GM19238 (cell line): ENCODE measurements at regions not wholly inside any gene's neighbourhood (a gene's known extent, or its start where the extent isn't known, plus 50 kb on each side); places are given as distances from the start of the nearest gene placed in this dataset.
"Not testable (repeated sequence)": the region's sequence is repeated elsewhere in the genome, so short reads cannot be mapped to it uniquely, and the experiment has no call there.

Source experiments
- DNase-seq: peaks from one replicate; pipeline ENCODE4 v3.0.0; 2011; ENCODE audit warnings: low spot score; ENCODE audit not compliant: insufficient read length

DNA sequence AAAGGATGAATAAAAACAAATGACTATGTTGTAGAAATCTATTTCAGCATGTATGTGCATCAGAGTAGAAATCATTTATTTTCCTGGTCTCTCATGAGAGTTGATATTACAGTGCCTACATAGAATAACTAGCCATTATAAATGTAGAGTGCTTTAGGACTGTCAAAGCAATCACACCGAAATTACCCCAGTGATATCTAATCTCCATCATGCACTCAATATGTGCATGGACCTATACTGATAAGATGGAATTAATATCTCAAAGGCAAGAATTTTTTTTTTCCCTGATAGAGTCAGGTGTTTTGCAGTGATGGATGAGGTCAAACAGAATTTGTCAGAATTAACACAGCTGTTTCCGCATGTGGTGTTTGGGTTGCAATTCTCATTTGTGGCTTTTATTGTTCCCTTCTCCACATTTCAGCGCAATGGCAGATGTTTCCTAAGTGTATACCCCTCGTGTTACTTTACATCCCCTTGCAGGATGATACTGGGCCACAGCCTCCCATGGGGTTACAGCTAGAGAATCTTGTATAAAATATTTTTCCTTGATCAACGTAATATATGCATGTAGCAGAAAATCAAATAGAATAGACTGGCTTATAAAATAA, 298.8 kb downstream of the RASEF start:
- no peak for DNase-seq

DNA sequence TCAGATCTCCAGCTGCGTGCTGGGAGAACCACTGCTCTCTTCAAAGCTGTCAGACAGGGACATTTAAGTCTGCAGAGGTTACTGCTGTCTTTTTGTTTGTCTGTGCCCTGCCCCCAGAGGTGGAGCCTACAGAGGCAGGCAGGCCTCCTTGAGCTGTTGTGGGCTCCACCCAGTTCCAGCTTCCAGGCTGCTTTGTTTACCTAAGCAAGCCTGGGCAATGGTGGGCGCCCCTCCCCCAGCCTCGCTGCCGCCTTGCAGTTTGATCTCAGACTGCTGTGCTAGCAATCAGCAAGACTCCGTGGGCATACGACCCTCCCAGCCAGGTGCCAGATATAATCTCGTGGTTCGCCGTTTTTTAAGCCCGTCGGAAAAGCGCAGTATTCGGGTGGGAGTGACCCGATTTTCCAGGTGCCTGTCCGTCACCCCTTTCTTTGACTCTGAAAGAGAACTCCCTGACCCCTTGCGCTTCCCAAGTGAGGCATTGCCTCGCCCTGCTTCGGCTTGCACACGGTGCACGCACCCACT, 288.2 kb downstream of the RASEF start:
- not testable (repeated sequence) for DNase-seq

DNA sequence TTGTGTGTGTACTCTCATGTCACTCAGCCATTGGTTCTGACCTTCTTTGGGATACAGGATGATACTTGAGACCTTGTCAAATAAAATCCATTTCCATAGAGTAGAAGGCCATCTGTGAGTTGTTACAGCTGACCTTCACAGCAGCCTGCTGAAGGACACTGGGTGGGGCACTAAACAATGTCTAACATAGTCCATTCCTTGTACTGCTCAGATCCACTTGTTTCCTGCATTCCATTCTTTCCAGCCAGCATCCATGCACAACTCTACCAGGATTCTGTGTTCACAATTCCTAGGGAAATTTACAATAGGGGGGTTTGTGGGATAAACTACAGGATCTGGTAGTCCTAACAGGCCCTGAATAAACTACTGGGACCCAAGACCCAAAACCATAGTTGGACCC, 286.4 kb downstream of the RASEF start:
- no peak for DNase-seq

DNA sequence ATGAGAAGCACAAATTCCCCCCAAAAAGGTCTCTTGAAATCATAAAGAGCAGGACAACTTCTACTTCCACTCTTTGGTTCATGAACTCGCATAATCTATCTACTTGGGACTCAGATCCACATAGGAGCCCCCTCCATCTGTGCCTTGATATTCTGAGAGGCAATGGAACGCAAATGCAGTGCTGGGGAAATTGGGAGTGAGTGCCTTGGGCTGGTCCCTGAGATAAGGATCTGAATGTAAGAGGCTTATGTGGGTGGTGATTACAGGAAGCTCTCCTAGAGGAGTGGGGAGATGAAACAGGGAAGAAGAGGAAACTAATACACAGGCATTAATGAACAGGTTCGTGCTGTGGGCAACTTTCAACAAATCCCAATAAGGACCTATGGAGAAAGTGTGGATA, 285.6 kb downstream of the RASEF start:
- DNase-seq, result no peak

DNA sequence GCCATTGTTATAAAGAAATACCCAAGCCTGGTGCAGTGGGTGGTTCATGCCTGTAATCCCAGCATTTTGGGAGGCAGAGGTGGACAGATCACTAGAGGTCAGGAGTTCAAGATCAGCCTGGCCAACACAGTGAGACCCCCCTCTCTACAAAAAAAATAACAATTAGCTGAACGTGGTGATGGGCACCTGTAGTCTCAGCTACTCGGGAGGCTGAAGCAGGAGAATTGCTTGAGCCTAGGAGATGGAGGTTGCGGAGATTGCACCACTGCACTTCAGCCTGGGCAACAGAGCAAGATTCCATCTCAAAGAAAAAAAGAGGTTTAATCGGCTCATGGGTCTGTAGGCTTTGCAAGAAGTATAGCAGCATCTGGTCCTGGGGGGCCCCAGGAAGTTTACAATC, 284.0 kb downstream of the RASEF start:
- not testable (repeated sequence) for DNase-seq

DNA sequence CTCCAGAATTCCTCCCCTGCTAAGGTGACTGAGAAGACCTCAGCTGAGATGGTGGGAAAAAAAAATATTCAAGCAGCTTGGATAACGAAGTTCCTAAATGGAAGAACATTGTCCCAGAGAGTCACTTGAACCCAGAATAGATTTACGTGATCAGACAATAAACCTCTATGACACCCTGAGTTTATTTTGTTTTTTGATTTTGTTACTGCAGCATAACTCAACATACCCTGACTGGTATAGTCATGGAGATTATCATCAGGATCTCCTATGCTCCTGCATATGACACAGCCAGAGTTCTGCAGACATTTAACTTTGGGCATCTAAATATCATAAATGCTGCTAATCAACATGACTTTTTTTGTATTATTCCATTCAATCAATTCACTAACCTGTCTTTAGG, 282.9 kb downstream of the RASEF start:
- no peak for DNase-seq

DNA sequence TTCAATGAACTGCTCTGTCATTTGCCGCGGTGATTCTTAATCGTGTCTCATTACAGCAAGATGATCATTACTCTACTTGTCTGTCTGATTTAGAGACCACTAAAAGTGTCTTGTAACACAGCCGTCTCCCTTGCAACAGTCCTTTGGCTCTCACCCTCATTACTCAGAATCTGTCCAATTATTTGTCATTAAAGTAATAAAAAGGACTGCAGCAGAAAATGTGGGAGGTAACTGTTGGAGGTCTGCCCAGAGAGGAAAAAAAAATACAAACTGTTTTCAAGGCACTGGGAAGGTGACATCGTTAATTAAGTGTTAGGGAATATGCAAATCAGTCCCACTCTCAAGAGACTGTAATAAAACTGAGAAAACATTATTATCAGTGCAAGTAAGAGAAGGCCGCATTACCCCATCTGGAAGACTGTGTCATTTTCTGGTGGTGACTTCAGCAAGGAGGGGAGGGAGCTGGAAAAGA, 281.0 kb downstream of the RASEF start:
- no peak for DNase-seq

DNA sequence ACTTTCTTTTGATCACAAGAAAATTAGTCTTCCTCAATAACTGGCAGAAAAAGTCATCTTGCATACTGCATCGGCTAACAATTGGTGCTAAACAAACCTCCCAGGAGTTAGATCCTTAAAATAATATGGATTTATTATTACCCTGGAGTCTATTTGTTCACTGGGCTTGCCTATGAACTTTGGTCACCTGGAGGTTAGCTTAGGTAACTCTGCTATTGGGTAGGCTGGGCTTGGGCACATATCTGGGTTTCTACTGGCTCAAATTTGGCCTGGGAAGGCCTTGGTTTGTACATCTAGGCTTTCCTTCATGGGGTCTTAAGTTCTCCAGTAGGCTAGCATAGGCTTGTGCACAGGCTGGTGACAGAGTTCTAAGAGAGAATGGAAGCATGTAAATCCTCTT, 279.9 kb downstream of the RASEF start:
- no peak for DNase-seq

DNA sequence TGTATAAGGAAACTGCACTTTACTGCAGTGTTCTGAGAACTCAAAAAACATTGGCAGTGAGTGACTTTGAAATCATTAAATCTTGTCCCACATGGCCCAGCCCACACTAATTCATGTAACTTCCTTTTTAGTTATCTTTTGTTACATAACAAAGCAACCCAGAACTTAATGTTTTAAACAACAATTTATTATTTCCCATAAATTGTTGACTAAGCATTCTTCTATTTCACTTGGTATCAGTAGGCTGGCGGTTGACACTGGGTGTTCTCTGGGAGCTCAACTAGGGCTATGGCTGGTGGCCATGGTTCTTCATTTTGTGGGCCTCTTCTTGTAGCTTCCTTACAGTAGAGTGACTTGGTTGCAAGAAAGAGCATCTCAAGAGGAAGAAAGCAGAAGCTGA, 278.4 kb downstream of the RASEF start:
- DNase-seq, result no peak

DNA sequence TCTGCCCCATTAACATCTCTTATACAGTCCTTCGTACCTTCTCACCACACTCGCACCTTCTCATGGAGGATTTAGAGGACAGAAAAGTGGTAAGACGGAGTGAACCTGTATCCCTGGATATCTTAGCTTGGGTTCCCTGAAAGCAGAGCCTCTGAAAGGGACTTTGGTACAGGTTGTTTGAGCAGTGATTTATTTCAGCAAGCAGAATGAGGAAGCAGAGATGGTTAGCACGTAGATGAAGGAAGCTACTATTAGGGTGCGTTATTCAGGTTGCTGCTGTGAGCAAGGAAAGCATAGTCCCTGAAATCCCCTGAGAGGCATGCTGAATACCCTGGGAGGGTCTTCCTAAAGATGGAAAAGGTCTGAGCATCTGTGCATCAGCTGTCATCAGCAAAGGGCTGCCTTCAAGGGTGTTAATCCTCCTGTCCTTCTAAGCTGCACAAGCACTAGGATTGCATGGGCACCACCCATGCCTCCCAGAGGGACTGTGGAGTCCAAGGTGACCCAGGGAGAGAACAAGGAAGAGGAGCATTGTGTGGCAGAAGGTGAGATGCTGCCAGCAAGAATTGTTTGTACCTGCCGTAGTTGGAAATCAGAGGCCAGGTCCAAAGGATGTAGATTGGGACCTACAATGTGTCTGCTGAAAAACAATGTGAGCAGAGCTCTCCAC, 273.7 kb downstream of the RASEF start:
- no peak for DNase-seq

DNA sequence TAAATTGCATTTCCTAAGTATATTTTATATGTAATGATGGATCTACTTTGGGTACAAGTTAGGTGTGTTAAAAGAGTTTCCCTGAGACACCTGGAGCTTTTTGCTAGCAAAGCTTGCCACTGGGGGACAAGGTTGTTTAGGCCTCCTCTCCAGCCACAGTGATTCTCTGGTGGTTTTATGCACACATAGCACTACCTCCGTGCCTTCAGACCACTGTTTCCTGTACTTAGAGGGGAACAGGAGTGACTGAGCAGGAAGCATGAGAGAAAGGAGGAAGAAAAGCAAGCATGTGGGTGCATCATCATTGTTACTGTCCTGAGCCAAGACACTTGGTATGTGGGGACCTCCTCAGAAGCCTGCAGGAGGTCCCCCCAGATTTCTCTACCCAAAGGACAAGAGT, 272.1 kb downstream of the RASEF start:
- DNase-seq, result no peak

DNA sequence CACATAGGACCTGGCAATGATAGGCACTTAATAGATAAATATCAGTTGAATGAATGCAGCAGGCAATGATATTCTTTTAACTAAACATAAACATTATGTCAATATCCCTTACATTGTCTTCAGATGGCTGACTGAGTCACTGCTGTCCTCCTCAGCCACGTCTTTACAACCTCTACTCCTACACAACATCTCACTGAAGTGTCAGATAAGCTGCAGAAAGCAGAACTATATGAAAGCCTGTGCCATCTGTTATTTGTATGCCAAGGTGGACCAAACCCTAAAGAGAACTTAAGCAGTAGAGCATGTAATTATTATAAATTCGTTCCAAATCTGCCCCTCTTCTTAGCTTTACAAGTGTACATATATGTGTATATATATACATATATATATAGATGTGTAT, 271.2 kb downstream of the RASEF start:
- DNase-seq, result no peak

DNA sequence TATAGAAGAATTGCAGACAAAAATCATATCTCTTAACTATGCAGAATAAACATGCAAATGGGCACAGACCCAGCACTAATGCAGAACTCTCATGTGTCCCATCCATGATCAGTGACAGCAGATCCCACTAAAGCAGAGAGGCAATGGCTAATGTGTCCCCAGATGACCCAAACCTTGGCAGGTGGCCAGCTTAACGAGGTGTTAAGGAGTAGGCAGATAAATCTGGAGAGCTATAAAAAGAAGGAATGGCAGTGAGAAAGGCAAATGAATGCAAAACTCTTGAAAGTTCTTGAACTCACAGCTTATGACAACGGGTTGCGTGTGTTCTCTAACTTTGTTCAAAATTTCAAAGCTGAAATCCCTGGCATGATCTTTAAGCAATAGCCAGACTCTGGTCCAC, 265.4 kb downstream of the RASEF start:
- no peak for DNase-seq

DNA sequence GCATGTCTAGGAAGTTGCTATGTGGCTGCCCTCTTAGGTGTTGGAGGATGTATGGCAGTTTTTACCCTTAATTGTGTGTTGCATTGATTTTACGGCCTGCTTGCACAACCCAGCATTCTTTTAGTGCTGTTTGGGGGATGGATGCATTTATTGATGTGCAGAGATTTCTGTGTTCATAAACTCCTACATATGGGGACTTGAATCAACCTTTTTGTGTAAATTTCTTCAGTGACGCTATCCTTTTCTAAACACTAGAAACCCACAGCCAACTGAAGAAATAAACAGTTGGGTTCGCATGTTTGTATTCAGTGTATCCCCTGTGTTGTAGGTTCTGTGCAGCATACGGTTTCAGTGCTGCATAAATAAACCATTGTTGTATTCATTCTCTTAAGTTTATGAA, 263.7 kb downstream of the RASEF start:
- no peak for DNase-seq

DNA sequence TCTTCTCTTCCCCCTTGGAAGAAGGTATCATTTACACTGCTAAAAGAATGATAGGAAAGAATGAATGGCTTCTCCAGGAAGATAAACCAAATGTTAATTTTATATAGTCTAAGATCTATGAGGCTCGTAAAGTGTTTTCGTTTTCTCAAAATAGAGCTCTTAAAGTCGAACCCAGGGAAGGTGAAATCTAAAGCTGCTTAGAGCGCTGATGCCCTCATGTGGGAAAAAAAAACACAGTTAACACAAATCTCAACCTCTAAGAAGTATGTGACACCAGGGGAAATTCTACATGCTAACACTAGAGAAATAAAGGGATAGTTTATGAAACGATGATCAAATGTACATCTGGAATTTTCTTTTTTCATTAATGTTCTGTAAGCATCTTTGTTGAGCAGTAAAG, 257.9 kb downstream of the RASEF start:
- no peak for DNase-seq

DNA sequence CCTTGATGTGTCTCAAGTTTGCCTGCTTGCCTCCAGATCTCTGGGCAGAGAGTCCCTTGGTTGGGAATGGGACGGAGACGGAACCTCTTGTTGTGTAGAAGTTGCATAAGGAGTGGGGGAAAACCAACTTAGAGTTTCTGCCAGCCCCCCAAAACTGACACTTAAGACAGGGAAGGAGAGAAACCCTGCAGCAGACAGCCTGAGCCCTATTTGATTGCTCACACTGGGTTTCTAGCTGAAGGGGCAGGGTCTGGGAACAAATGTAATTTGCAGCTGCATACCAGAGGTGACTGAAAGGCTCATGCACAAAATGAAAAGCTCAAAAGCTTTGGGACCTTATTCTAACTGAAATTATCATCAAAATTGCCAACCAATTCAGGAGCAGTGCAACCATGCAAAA, 254.5 kb downstream of the RASEF start:
- DNase-seq, result no peak

DNA sequence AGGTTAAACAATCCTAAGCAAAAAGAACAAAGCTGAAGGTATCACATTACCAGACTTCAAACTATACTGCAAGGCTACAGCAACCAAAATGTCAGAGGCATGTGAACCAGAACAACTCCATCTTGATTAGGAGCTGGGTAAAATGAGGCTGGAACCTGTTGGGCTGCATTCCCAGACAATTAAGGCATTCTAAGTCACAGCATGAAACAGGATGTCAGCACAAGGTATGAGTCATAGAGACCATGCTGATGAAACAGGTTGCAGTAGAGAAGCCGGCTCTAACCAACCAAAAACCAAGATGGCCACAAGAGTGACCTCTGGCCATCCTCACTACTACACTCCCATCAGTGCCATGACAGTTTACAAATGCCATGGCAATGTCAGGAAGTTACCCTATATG, 252.0 kb downstream of the RASEF start:
- DNase-seq, result no peak

DNA sequence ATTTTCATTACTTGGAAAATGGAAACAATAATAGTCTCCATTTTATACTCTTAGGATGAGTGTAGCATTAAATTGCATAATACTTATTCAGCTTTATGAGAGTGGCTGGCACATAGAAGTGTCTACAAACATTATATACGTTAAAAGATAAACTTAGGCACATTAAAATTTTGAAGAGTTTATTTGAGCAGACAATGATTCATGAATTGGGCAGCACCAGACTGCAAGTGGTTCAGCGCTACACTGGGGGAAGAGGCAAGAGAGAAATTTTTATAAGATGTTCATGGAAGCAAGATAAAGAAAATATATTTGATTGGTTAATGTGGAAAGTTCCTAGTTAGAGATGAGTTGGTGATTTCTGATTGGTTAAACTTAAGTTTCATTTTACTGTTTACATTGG, 243.7 kb downstream of the RASEF start:
- DNase-seq, result no peak

DNA sequence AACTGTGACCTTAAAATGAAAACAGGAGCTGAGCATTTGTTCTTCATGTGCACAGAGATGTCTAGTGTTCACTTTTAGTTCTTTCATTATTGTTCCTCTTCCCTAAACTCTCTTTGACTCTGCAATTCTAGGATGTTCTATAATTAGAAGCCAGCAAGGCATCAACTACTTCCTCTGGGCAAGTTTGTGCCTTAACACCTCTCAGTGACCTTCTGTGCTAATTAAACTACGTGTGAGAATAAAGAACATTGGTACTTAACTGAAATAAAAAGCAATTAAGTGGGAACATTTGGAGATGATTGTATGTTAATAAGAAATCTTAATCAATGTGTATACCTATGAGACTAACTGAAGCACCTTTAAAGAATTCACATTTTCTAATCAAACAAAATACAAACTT, 242.8 kb downstream of the RASEF start:
- no peak for DNase-seq

DNA sequence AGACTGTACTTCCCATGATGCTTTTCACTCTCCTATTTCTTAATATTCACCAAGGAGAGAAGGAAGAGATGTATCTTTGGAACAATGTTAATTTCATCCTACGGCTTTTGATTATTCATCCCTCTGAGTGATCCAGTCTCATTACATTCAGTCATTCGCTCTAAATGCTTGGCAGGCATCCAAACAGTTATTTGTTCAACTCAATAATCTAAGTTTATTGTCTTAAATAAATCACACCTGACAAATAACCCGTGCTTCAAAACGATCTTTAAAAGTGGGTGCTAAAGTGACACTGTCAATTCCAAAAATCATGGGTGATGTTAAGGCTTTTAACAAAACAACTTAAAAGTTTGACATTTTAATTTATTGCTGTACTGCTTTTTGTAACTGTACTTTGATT, 233.1 kb downstream of the RASEF start:
- no peak for DNase-seq

DNA sequence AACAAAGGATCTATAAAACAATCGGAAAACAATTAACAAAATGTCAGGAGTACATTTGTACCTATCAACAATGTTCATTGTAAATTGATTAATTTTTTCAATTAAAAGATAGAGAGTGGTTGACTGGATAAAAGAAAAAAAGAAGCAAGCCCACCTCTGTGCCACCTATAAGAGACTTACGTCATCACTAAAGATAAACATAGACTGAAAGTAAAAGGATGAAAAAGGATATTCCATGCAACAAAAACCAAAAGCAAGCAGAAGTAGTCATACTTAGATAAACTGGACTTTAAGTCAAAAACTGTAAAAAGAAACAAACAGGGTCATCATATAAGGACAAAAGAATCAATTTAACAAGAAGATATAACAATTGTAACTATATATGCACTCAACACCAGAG, 197.4 kb downstream of the RASEF start:
- DNase-seq, result no peak

DNA sequence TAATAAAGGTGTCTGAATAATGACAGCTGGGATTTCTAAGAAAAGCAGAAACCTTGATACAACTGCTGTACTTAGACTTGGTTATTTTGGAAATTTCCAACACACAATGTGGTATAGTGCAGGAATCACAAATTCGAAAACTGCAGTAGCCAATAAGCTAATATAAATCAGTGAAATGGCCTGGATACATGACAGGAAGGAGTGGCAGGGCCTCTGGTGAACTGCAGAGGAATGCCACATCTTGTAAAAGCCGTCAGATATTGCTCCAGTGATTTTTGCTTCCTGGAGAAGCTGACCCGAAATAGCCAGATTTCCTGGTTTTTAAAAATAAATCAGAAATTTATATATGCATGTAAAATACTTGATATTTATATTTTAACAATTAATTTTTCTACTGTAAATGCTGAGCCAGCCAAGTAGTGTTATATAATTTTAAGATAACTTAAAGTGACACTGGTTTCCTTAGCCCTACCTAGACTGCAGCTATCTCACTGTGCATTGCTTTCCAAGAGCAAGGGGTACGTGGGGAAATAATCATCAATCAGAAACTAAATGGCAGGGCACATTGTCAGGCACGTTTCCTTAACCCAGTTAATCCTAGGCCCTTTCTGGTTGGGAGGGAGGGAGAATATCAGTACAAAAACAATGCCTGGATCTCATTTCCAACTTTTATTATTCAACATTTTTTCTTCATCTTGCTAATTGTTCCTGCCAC, 182.4 kb downstream of the RASEF start:
- DNase-seq, result no peak

DNA sequence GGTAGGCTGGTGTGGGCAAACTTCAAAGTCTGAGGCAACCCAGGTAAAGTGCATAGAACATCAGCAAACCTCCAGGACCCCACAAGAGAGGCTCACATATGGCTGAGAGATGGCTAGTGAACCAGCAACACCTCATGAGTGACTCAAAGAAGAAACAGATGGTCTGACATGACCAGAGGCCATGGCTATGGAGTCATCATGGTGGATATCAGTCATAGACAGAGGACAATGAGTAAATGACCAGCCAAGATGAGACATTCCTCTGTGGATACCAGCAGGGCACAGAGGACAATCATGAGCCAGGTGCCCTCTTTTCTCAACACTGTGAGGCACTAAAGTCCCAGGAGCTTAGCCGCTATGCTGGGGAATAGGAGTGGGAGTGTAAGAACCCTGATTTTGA, 180.8 kb downstream of the RASEF start:
- no peak for DNase-seq
